Neural crest cell (in vitro differentiated cells): ENCODE measurements at regions not wholly inside any gene's neighbourhood (a gene's known extent, or its start where the extent isn't known, plus 50 kb on each side); places are given as distances from the start of the nearest gene placed in this dataset.

Experiments used
- DNase-seq: peaks from one replicate; pipeline ENCODE4 v3.0.0; 2021; ENCODE audit warnings: low read depth, mixed read lengths, low spot score
- H3K27ac Mint-ChIP-seq: one replicate; pipeline ENCODE4 v1.8.0; 2021; ENCODE audit warnings: mild to moderate bottlenecking, mixed read lengths; ENCODE audit not compliant: unreplicated experiment
- H3K27me3 Mint-ChIP-seq: 2 replicates; pipeline ENCODE4 v1.8.0; 2021; ENCODE audit warnings: low read depth, mild to moderate bottlenecking, mixed read lengths
- H3K36me3 Mint-ChIP-seq: 2 replicates; pipeline ENCODE4 v1.8.0; 2021; ENCODE audit warnings: low read depth, mild to moderate bottlenecking, mixed read lengths
- H3K4me1 Mint-ChIP-seq: 2 replicates; pipeline ENCODE4 v1.8.0; 2021; ENCODE audit warnings: mixed read lengths
- H3K4me3 Mint-ChIP-seq: one replicate; pipeline ENCODE4 v1.8.0; 2021; ENCODE audit warnings: mild to moderate bottlenecking, mixed read lengths
- H3K9me3 Mint-ChIP-seq: 2 replicates; pipeline ENCODE4 v1.8.0; 2021; ENCODE audit warnings: mixed read lengths
- TF ChIP-seq, protein P1 (sequence below): fragments of 200-600 bp; sonication (generic); conservative IDR thresholded peaks from 2 replicates; pipeline ENCODE4 v1.5.0; 2021; ENCODE audit warnings: antibody characterized with exemption, mild to moderate bottlenecking

DNA sequence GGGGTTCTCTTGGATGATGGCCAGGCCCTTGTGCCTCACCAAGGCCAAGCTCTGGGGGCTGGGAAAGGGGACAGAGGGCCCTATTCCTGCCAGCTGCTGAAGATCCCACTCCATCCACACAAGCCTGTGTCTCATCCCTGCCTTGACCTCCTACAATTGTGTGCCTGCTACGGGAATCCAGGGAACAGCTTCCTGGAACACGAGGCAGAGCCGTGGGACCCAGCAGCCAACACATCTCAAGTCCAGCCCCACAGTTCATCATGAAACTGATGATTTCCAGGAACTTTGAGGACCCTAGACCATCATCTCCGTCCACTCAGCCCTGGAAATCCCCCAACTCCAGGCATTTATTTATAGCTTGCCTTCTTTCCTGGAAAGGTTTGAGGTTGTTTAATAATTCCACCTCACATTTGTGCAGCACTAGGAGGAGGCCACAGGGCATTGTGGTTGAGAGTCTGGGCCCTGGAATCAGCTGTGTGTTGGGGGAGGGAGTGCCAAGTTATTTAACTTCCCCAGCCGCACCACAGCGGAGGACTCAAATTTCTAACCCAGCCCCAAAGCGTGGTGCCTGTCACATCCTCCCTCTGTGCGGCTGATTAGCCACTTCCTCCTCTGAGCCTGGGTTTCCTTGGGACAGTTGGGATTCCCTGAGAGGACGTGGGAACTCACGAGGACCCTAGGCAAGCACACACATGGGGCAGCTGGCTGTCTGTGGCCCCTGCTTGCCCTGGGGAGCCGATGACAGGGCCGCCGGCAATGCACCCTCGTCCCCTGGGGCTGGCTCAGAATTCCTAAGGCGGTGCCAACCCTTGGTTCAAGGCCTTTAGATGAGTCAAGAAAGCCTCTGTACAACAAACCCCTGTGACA, 58.2 kb upstream of the GGTA1 start:
- H3K4me1 Mint-ChIP-seq: peaks cover 17% of the 10 kb centered on the region
- no peaks in the 10 kb centered on the region for H3K36me3 Mint-ChIP-seq
- no peak for DNase-seq
- no peak overlapping the region for H3K4me3 Mint-ChIP-seq
- TF ChIP-seq, protein P1, sequence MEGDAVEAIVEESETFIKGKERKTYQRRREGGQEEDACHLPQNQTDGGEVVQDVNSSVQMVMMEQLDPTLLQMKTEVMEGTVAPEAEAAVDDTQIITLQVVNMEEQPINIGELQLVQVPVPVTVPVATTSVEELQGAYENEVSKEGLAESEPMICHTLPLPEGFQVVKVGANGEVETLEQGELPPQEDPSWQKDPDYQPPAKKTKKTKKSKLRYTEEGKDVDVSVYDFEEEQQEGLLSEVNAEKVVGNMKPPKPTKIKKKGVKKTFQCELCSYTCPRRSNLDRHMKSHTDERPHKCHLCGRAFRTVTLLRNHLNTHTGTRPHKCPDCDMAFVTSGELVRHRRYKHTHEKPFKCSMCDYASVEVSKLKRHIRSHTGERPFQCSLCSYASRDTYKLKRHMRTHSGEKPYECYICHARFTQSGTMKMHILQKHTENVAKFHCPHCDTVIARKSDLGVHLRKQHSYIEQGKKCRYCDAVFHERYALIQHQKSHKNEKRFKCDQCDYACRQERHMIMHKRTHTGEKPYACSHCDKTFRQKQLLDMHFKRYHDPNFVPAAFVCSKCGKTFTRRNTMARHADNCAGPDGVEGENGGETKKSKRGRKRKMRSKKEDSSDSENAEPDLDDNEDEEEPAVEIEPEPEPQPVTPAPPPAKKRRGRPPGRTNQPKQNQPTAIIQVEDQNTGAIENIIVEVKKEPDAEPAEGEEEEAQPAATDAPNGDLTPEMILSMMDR: no peak
- peak overlapping the region; percentile 50 for H3K27ac Mint-ChIP-seq
- no peaks in the 10 kb centered on the region for H3K9me3 Mint-ChIP-seq
- H3K27me3 Mint-ChIP-seq: no peaks in the 10 kb centered on the region

DNA sequence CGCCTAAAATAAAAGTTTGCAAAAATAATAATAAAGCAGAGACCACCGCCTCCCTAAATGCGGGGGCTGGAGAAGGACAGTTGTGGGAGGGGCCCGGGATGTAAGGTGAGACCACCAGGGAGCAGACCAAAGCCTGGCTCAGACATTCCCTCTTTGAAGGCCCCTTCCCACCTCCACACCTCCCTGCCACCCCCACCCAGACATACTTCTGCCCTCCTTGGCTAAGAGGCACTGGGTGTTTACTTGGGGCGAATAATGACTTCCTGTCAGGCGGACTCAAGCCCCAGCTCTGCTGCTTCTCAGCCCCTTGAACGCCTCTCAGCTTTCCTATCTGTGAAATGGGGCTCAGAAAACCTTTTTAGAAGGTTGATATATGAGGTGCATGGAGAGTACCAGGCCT, 58.8 kb upstream of the GGTA1 start:
- H3K9me3 Mint-ChIP-seq: no peaks in the 10 kb centered on the region
- H3K27ac Mint-ChIP-seq: no peak overlapping the region
- TF ChIP-seq, protein P1: no peak

DNA sequence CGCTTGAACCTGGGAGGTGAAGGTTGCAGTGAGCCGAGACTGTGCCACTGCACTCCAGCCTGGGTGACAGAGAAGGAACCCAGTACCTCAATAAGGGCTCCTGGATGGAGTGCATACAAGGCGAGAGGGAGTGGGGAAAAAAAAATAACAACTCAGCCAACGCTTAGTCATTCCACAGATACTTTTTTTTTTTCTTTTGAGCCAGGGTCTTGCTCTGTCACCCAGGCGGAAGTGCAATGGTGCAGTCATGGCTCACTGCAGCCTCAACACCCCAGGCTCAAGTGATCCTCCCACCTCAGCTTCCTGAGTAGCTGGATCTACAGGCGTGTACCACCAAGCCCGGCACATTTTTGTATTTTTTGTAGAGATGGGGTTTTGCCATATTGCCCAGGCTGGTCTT, 59.5 kb upstream of the GGTA1 start:
- no peaks in the 10 kb centered on the region for H3K36me3 Mint-ChIP-seq
- no peak for DNase-seq
- H3K27ac Mint-ChIP-seq: no peak overlapping the region
- H3K4me3 Mint-ChIP-seq: no peak overlapping the region
- H3K9me3 Mint-ChIP-seq: no peaks in the 10 kb centered on the region
- TF ChIP-seq, protein P1: no peak
- peaks cover 17% of the 10 kb centered on the region for H3K4me1 Mint-ChIP-seq
- no peaks in the 10 kb centered on the region for H3K27me3 Mint-ChIP-seq

More for the DNA sequence above, 58.8 kb upstream of the GGTA1 start:
- no peak for DNase-seq
- Mint-ChIP-seq H3K36me3 (no peaks in the 10 kb centered on the region), H3K4me1 (peaks cover 17% of the 10 kb centered on the region), H3K4me3 (no peak overlapping the region), H3K27me3 (no peaks in the 10 kb centered on the region)

DNA sequence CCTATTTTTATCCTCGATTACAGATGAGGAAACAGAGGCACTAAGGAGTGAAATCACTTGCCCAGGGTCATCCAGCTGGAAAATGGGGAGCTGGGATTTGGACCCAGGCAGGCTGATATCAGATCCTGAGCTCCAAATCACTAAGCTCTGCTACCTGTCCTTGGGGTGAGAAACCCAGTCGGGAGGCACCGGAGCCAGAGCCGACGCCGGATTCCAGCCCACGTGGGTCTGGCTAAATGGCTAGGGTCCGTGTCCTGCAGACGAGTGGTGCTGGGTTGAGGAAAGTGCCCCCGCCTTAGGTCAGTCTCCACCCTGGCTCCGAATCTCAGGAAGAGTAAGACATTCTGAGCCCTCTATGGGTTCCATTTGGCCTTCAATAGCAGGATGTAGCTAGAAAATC, 61.3 kb upstream of the GGTA1 start:
- H3K27ac Mint-ChIP-seq: no peak overlapping the region
- peaks cover 17% of the 10 kb centered on the region for H3K4me1 Mint-ChIP-seq
- H3K4me3 Mint-ChIP-seq: no peak overlapping the region
- no peaks in the 10 kb centered on the region for H3K36me3 Mint-ChIP-seq
- no peaks in the 10 kb centered on the region for H3K27me3 Mint-ChIP-seq
- TF ChIP-seq, protein P1: no peak
- no peaks in the 10 kb centered on the region for H3K9me3 Mint-ChIP-seq
- DNase-seq: no peak

DNA sequence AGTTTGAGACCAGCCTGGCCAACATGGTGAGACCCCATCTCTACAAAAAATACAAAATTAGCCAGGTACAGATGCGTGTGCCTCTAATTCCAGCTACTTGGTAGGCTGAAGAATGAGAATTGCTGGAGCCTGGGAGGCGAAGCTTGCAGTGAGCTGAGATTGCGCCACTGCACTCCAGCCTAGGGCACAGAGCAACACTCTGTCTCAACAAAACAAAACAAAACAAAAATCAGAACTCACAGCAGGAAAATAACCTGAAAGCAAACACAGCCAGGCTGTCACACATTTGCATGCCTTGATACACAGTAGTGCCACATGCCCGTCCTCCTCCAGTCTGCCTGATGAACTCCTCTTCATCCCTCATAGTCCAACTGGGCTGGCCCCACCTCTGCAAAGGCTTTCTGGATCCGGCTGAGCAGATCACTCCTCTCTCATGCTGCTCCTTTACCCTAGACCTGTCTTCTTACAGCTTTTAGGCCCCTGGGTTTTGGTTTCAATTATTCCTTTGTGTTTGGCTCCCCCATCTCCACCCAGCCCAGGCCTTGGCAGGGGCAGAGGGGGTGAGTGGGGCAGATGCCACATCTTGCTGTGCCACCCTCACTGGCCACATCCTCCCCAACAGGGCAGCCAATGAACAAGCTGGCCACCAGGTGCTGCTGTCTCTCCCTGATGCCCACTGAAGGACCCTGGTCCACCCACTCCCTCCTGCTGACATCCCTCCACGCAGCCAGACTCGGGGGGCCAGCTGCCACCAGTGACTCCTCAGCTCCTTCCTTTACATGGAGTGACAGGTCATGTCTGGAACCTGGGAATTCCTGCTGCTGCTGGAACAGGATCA, 62.0 kb upstream of the GGTA1 start:
- no peak overlapping the region for H3K27ac Mint-ChIP-seq
- no peaks in the 10 kb centered on the region for H3K9me3 Mint-ChIP-seq
- TF ChIP-seq, protein P1: no peak

More for the DNA sequence above, 62.0 kb upstream of the GGTA1 start:
- no peak overlapping the region for H3K4me3 Mint-ChIP-seq
- H3K27me3 Mint-ChIP-seq: no peaks in the 10 kb centered on the region
- no peak for DNase-seq
- H3K36me3 Mint-ChIP-seq: no peaks in the 10 kb centered on the region
- peaks cover 21% of the 10 kb centered on the region for H3K4me1 Mint-ChIP-seq
